NB4 (cell line): ENCODE measurements at regions not wholly inside any gene's neighbourhood (a gene's known extent, or its start where the extent isn't known, plus 50 kb on each side); places are given as distances from the start of the nearest gene placed in this dataset.

Experiments used
- DNase-seq: peaks from one replicate; pipeline ENCODE4 v3.0.0; 2010; ENCODE audit warnings: low read depth
- H3K4me3 ChIP-seq: one replicate; pipeline ENCODE4 v1.5.1; 2011; ENCODE audit warnings: mild to moderate bottlenecking, low read depth, low read length, moderate library complexity
- MYC ChIP-seq: IDR thresholded peaks from 2 replicates; pipeline ENCODE4 v1.6.1; 2011; ENCODE audit warnings: low read depth, low read length
- POLR2A ChIP-seq: IDR thresholded peaks from 2 replicates; pipeline ENCODE4 v1.6.1; 2011; ENCODE audit warnings: mild to moderate bottlenecking; ENCODE audit not compliant: insufficient read length; ENCODE audit errors: extremely low read depth
- TF ChIP-seq, protein P1 (sequence below): IDR thresholded peaks from one replicate; pipeline ENCODE4 v1.5.1; 2012; ENCODE audit warnings: low read depth, low read length
- TF ChIP-seq, protein P2 (sequence below): IDR thresholded peaks from 2 replicates; pipeline ENCODE4 v1.6.1; 2011; ENCODE audit warnings: low read depth, low read length

DNA sequence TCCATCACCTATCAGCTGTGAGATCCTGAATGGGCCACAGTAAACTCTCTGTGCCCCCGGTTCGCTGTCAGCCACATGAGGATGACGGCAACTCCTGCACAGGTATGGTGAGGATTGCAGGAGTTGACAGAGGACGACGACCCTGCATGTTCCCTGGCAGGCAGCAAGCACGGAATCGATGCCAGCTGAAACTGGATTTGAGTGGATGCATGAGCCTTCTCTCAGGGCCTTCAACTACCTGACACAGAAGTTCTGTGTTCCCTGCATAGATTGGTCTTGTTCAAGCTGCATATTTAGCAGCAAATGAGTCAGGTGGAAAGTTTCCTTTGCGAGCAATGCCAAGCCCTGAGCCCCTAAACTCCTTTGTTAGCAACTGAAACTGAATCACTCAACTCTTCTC is 69.6 kb upstream of the PTCH1 start:
- TF ChIP-seq MYC (no peak), POLR2A (no peak)
- TF ChIP-seq, protein P1, sequence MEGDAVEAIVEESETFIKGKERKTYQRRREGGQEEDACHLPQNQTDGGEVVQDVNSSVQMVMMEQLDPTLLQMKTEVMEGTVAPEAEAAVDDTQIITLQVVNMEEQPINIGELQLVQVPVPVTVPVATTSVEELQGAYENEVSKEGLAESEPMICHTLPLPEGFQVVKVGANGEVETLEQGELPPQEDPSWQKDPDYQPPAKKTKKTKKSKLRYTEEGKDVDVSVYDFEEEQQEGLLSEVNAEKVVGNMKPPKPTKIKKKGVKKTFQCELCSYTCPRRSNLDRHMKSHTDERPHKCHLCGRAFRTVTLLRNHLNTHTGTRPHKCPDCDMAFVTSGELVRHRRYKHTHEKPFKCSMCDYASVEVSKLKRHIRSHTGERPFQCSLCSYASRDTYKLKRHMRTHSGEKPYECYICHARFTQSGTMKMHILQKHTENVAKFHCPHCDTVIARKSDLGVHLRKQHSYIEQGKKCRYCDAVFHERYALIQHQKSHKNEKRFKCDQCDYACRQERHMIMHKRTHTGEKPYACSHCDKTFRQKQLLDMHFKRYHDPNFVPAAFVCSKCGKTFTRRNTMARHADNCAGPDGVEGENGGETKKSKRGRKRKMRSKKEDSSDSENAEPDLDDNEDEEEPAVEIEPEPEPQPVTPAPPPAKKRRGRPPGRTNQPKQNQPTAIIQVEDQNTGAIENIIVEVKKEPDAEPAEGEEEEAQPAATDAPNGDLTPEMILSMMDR: no peak
- TF ChIP-seq, protein P2, sequence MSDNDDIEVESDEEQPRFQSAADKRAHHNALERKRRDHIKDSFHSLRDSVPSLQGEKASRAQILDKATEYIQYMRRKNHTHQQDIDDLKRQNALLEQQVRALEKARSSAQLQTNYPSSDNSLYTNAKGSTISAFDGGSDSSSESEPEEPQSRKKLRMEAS: no peak
- no peak for DNase-seq
- H3K4me3 ChIP-seq: no peak overlapping the region

DNA sequence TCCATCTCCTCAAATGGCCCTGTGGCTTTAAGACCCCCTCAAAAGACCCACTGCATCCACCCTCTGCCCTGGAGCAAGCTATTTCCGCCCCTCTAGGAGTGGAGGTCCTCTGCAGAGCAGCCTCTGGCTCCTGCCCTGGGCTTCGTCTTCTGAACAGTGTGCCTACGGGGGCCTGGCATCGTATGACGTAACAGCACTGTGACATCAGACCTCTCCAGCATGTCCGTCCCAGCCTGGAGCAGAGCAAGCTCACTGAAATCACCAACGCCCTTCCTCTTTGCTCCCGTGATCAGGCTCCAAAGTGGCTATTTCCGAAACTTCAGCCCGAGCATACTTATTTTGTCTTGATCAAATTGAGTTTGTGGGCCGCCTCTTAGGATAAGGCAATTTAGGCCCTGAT is 69.1 kb upstream of the PTCH1 start:
- H3K4me3 ChIP-seq: no peak overlapping the region
- peak; percentile 20 for DNase-seq
- TF ChIP-seq POLR2A (no peak), MYC (no peak)
- TF ChIP-seq, protein P2: no peak
- TF ChIP-seq, protein P1: no peak

DNA sequence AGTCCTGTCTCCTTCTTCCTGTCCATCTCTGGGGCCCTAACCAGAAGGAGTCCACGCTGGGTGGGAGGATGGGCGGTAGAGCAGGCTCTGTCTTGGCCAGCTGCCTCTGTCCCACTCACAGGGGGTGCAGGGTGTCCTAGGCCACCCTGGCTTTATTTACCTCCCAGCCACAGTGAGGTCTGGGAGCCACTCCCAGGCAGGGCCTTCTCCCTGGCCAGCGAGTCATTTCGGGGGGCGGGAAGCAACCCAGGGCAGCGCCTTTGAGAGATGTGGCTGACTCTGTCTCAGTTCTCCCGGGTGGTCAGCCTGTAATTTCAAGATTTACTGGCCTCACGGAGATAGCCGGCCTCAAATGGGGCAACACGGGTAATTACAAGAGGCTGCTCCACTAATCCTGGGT is 67.4 kb upstream of the PTCH1 start:
- no peak for DNase-seq
- TF ChIP-seq POLR2A (no peak), MYC (no peak)
- TF ChIP-seq, protein P1: no peak
- TF ChIP-seq, protein P2: no peak

DNA sequence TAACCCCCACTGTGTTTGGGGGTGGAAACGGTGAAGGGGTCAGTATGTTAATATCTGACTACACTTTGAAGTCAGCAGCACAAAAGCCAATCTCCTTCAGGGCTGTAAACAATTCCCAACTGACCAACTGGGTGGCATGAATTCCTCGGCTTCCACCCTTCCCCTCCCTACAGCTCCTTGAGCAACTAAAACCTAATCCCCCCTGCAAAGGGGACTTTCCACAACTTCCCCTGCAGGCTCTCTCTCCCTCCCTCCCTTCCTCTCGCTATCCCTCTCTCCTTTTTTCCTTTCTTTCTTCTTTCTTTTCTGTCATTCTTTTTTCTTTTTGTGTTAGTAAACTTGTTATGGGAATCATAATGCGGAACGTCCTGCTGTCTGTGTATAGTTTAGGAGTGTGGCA is 65.1 kb upstream of the PTCH1 start:
- no peak overlapping the region for H3K4me3 ChIP-seq
- DNase-seq: no peak
- TF ChIP-seq MYC: no peak
- TF ChIP-seq, protein P2: no peak

More for the DNA sequence above, 67.4 kb upstream of the PTCH1 start:
- H3K4me3 ChIP-seq: no peak overlapping the region

DNA sequence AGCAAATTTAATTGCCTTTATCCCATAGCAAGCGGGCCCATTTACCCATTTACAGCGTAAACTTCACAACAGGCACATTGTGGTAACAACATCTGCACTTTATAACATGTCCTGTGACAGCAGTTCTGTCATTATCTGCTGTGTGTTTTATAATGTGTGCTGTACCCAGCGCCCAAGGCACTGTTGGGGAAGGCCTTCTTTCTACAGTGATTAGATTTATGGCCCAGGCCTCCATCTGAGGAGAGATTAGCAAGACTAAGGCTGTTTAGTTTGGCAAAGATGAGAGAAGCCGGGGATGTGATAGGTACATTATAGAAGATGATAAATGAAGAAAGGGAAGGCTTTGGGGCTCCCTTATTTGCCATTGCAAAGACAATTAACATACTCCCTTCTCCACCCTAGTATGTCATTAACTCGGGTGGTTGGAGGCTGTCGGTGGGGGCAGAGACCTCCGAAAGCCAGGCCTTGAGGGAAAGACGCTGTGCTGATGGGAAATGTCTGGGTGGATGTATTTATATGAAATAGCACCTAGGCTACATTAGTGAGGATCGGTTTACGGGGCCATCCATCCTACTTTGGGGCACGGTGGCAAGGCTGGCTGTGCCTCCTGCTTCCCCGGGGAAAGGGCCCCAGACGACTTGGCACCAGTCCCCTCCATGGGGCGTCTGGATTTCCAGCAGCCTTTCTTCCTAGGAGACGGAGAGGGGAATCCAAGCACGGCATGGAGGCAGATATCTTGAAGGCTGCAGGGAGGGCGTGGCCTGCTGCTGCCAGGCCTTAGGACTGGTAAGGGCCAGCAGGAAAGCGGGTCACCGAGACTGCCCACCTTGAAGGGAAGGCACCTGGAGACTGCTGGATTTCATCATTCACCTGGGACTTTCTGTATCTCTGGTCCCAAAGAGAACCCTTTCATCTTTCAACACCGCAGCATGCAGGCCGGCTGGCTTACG is 64.3 kb upstream of the PTCH1 start:
- no peak for TF ChIP-seq MYC
- TF ChIP-seq, protein P2: no peak
- TF ChIP-seq, protein P1: no peak
- TF ChIP-seq POLR2A: no peak
- no peak overlapping the region for H3K4me3 ChIP-seq
- no peak for DNase-seq

DNA sequence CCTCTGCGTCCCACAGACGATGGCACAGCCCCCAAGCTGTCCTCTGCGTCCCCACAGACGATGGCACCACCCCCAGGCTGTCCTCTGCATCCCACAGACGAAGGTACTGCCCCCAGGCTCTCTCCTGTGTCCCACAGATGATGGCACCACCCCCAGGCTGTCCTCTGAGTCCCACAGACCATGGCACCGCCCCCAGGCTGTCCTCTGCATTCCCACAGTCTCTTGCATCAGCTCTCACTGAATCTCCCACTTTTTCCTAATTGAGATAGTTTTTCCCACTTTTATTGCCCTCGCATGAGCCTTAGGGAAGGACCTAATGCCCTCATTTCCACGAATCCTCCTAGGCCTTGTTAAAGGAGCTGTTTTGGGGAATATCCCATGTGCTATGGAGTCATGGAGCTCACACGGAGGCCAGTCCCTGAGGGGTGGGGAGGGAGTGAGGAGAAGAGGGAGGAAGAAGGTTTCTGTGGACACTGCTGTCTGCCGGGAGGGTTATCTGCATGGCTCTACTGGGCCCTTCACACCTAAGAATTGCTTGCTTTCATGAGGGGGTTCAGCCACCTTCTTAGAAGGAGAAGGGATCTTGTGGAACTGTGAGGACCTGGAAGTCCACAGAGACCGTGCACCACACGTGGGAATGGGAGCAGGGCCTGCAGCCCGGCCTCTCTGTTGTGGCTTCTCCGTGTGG is 58.2 kb upstream of the PTCH1 start:
- no peak for DNase-seq
- TF ChIP-seq POLR2A (no peak), MYC (no peak)
- TF ChIP-seq, protein P1: no peak
- TF ChIP-seq, protein P2: no peak
- no peak overlapping the region for H3K4me3 ChIP-seq
